ENCODE measurements at regions not wholly inside any gene's neighbourhood (a gene's known extent, or its start where the extent isn't known, plus 50 kb on each side); places are given as distances from the start of the nearest gene placed in this dataset.

DNA sequence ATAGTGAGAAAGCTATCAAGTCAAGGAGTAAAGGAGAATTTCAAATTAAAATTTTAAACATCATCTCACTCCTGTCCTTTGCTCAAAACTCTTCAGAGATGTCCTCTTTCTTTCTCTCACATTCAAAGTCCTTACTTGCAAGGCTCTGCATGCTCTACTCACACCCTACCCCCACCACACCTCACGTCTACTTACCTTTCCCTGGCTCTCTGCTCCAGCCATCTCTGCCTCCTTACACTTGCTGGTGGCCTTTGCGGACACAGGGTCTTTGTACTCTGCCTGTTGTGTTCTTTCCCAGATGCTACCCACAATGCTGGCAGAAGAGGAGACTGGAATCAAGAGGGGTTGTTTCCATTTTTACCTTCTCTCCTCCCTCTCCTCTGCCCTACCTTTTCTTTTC lies 405.2 kb downstream of the INSC start:
- TF ChIP-seq, protein P1, sequence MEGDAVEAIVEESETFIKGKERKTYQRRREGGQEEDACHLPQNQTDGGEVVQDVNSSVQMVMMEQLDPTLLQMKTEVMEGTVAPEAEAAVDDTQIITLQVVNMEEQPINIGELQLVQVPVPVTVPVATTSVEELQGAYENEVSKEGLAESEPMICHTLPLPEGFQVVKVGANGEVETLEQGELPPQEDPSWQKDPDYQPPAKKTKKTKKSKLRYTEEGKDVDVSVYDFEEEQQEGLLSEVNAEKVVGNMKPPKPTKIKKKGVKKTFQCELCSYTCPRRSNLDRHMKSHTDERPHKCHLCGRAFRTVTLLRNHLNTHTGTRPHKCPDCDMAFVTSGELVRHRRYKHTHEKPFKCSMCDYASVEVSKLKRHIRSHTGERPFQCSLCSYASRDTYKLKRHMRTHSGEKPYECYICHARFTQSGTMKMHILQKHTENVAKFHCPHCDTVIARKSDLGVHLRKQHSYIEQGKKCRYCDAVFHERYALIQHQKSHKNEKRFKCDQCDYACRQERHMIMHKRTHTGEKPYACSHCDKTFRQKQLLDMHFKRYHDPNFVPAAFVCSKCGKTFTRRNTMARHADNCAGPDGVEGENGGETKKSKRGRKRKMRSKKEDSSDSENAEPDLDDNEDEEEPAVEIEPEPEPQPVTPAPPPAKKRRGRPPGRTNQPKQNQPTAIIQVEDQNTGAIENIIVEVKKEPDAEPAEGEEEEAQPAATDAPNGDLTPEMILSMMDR (IDR thresholded peaks at IDR 0.05): no peak
- TF ChIP-seq, protein P2, sequence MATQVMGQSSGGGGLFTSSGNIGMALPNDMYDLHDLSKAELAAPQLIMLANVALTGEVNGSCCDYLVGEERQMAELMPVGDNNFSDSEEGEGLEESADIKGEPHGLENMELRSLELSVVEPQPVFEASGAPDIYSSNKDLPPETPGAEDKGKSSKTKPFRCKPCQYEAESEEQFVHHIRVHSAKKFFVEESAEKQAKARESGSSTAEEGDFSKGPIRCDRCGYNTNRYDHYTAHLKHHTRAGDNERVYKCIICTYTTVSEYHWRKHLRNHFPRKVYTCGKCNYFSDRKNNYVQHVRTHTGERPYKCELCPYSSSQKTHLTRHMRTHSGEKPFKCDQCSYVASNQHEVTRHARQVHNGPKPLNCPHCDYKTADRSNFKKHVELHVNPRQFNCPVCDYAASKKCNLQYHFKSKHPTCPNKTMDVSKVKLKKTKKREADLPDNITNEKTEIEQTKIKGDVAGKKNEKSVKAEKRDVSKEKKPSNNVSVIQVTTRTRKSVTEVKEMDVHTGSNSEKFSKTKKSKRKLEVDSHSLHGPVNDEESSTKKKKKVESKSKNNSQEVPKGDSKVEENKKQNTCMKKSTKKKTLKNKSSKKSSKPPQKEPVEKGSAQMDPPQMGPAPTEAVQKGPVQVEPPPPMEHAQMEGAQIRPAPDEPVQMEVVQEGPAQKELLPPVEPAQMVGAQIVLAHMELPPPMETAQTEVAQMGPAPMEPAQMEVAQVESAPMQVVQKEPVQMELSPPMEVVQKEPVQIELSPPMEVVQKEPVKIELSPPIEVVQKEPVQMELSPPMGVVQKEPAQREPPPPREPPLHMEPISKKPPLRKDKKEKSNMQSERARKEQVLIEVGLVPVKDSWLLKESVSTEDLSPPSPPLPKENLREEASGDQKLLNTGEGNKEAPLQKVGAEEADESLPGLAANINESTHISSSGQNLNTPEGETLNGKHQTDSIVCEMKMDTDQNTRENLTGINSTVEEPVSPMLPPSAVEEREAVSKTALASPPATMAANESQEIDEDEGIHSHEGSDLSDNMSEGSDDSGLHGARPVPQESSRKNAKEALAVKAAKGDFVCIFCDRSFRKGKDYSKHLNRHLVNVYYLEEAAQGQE (IDR thresholded peaks at IDR 0.05; ENCODE audit: insufficient read depth in 1 of 2, low read depth in 2 of 2, low read length in 1 of 2): no peak
- no peak for TF ChIP-seq SIN3A (IDR thresholded peaks at IDR 0.05; ENCODE audit: borderline replicate concordance, insufficient read depth, low read depth, low read length)
- no peak for TF ChIP-seq TCF7L2 (IDR thresholded peaks at IDR 0.05; ENCODE audit: low read depth, low read length)

Measured in Panc1 (cell line).